ENCODE measurements at regions not wholly inside any gene's neighbourhood (a gene's known extent, or its start where the extent isn't known, plus 50 kb on each side); places are given as distances from the start of the nearest gene placed in this dataset.

- no peak overlapping the region for H3K4me3 ChIP-seq (replicated peaks in 1 of 3; ENCODE audit: low read depth in 2 of 3, low read length in 3 of 3)
- H3K9me3 ChIP-seq (replicated peaks in 1 of 2; ENCODE audit: control insufficient read depth in 1 of 2, insufficient read depth in 1 of 2, low read length in 2 of 2), result peaks cover 0 to 12% of the 10 kb centered on the region in 2 donors
- Mint-ChIP-seq H3K9me3 (peaks cover 5 to 22% (median 12%) of the 10 kb centered on the region in 7 donors), H3K27me3 (ENCODE audit: low read depth in 3 of 3) (no peaks in the 10 kb centered on the region), H3K36me3 (no peaks in the 10 kb centered on the region), H3K27ac (no peak overlapping the region), H3K4me1 (peaks cover 6% of the 10 kb centered on the region), H3K4me3 (no peak overlapping the region)
- H3K36me3 ChIP-seq (replicated peaks in 1 of 2; ENCODE audit: control insufficient read depth in 1 of 2, insufficient read depth in 2 of 2, low read length in 2 of 2), result no peaks in the 10 kb centered on the region
- H3K27me3 ChIP-seq (ENCODE audit: control insufficient read depth in 2 of 2, insufficient read depth in 2 of 2, low read length in 2 of 2), result no peaks in the 10 kb centered on the region
- H3K4me2 ChIP-seq (replicated peaks; ENCODE audit: extremely low read depth, low read length, poor library complexity, severe bottlenecking), result no peak overlapping the region
- TF ChIP-seq CTCF (IDR thresholded peaks at IDR 0.05), result no peak
- no peaks in the 10 kb centered on the region for H3K4me1 ChIP-seq (ENCODE audit: control insufficient read depth in 1 of 2, insufficient read depth in 2 of 2, low read length in 2 of 2)
- H2AFZ ChIP-seq (ENCODE audit: insufficient read depth, low read depth, low read length, poor library complexity, severe bottlenecking), result no peak overlapping the region
- H3K27ac ChIP-seq (ENCODE audit: low read depth in 1 of 2, low read length in 2 of 2), result no peak overlapping the region
- WGBS (ENCODE audit: insufficient coverage), result no CpG with 5 or more reads among the region's 2 CpGs
- H3K79me2 ChIP-seq (ENCODE audit: insufficient read depth, low read length), result no peaks in the 10 kb centered on the region
- no peaks in the 10 kb centered on the region for H4K20me1 ChIP-seq (ENCODE audit: insufficient read depth, low read length)
- DNase-seq, result no peak
- H3K9ac ChIP-seq (ENCODE audit: insufficient read depth, low read length, poor library complexity, severe bottlenecking), result no peak overlapping the region
- intact Hi-C loops (cut with micrococcal nuclease), result no loop called here
Measured at GRCh38 chr12:19922717-19923116, 445.6 kb upstream of the PDE3A start.

DNA sequence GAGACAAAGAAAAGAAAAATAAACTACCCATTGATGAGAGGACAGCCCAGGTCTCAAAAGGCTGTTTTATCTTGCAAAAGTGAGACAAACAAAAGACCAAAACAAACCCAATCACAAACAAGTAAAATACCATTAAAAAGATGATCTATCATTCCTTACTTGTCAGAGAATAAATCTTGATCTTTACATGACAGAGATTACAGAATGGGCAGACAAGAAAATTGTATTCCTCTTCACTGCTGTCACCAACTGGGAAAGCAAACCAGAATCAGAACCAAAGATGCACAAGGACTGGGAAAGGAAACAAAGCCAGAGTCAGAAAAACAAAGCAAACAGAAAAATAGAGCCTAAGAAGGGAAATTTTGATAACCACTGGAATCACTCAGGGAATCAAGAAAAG, 444.0 kb upstream of the PDE3A start:
- no peak overlapping the region for H2AFZ ChIP-seq (ENCODE audit: insufficient read depth, low read depth, low read length, poor library complexity, severe bottlenecking)
- no peak overlapping the region for H3K4me2 ChIP-seq (replicated peaks; ENCODE audit: extremely low read depth, low read length, poor library complexity, severe bottlenecking)
- no peak for TF ChIP-seq CTCF (IDR thresholded peaks at IDR 0.05)
- H3K9ac ChIP-seq (ENCODE audit: insufficient read depth, low read length, poor library complexity, severe bottlenecking), result no peak overlapping the region
- peaks cover 7 to 25% (median 12%) of the 10 kb centered on the region in 7 donors for H3K9me3 Mint-ChIP-seq
- peaks cover 6% of the 10 kb centered on the region for H3K4me1 Mint-ChIP-seq
- no peaks in the 10 kb centered on the region for H3K27me3 Mint-ChIP-seq (ENCODE audit: low read depth in 3 of 3)
- no peaks in the 10 kb centered on the region for H3K36me3 ChIP-seq (replicated peaks in 1 of 2; ENCODE audit: control insufficient read depth in 1 of 2, insufficient read depth in 2 of 2, low read length in 2 of 2)
- no peaks in the 10 kb centered on the region for H4K20me1 ChIP-seq (ENCODE audit: insufficient read depth, low read length)
- no peaks in the 10 kb centered on the region for H3K79me2 ChIP-seq (ENCODE audit: insufficient read depth, low read length)
- no peak overlapping the region for H3K27ac ChIP-seq (ENCODE audit: low read depth in 1 of 2, low read length in 2 of 2)
- H3K4me1 ChIP-seq (ENCODE audit: control insufficient read depth in 1 of 2, insufficient read depth in 2 of 2, low read length in 2 of 2), result no peaks in the 10 kb centered on the region
- no peaks in the 10 kb centered on the region for H3K36me3 Mint-ChIP-seq
- H3K4me3 ChIP-seq (replicated peaks in 1 of 3; ENCODE audit: low read depth in 2 of 3, low read length in 3 of 3), result no peak overlapping the region
- DNase-seq, result no peak
- no peak overlapping the region for H3K4me3 Mint-ChIP-seq
- intact Hi-C loops (cut with micrococcal nuclease), result no loop called here
- no peaks in the 10 kb centered on the region for H3K27me3 ChIP-seq (ENCODE audit: control insufficient read depth in 2 of 2, insufficient read depth in 2 of 2, low read length in 2 of 2)
- H3K27ac Mint-ChIP-seq, result no peak overlapping the region
- H3K9me3 ChIP-seq (replicated peaks in 1 of 2; ENCODE audit: control insufficient read depth in 1 of 2, insufficient read depth in 1 of 2, low read length in 2 of 2), result peaks cover 0 to 12% of the 10 kb centered on the region in 2 donors
